ENCODE measurements at regions not wholly inside any gene's neighbourhood (a gene's known extent, or its start where the extent isn't known, plus 50 kb on each side); places are given as distances from the start of the nearest gene placed in this dataset.

DNA sequence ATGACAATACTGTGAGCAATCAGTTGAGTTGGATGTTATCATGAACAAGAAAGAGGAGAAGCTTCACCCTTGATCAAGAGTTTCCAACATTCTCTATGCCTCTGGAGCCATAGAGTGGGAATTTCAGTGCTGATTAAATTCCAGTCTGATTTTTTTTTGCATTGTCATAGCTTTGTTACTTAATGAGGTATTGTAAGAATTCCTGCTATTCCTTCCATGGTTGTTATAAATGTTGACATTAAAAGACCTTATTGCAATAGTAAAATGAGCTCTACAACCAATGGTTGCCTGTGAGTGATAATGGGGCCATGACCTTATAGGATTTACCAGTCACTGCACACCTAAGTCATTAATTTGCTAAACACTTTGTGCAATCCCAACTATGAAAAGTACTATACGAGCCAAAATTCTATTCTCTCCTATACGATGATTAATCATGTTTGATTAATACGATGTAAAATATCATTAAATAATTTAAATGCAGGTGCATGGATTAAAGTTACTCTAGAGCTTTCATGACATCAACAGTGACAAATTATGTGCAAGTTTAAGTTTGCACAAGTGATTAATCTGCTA is 353.2 kb upstream of the KLF6 start:
- peak; percentile 51 for DNase-seq

- no peak for DNase-seq
Observed at GRCh38 chr10:4137299-4137698, 352.3 kb upstream of the KLF6 start.

- DNase-seq, result no peak
Observed at GRCh38 chr10:4136121-4136520, 351.1 kb upstream of the KLF6 start.

GRCh38 chr10:4132216-4132556 is 347.2 kb upstream of the KLF6 start:
- DNase-seq, result no peak

- peak; percentile 94 for DNase-seq
Observed at GRCh38 chr10:4131407-4132215, 346.6 kb upstream of the KLF6 start.

GRCh38 chr10:4130685-4131084 is 345.7 kb upstream of the KLF6 start:
- no peak for DNase-seq

DNA sequence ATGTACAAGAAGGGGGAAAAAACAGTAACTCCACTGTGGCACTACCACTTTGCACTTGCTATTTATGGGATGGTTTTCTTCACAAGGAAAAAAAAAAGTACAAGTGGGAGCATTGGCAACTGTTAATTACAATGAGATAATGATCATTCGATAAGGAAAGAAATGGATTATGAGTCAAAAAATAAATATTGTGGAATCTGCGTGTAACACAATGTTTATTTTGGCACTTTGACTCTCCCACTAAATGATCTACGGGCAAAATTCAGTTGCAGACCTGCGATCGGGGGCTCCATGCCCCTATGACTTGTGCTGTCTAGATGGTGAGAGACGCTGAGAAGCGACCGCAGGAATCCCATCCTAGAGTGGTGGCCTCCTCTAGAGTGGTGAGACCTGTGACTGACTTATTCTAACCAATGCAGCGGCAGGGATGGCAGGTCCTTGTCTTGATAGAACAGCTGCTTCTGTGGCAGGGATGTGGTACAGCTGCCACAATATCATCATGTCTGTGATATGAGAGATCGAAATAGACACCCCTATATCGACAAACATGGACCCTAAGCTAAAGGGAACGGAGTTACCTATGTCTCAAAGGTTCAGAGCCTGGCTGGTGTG is 345.0 kb upstream of the KLF6 start:
- DNase-seq, result no peak

DNA sequence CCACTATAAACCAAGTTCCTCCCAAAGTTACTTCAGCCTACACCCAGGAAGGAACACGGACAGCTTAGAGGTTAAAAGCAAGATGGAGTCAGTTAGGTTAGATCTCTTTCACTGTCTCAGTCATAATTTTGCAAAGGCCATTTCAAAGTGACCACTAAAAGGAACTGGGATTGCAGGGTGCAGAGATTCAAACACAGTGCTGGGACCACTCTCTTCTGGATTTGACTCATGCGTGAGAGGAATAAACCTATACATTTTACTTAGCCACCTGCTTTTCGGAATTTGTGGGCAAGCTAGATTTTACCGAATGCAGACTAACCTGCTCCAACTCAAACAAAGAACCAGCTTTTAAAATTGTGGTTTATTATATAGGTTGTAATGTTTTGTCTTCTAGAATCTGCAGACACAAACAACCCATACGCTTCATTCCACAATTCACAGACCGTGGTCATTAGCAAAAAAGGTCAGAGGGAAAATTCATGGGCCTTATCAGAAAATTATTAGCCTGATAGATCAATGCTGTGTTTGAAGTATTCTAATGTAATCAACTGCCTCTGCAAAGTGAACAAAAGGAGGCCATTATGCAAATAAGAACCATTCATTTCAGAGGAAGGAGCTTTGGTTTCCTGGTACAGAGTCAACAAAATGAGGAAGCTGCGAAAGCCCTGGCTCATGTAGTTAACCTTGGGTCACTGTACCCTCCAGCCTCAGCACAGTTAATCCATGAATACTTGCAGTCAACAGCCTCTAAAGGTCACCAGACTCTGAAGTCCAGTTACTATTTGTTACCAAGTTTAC is 342.7 kb upstream of the KLF6 start:
- no peak for DNase-seq

GRCh38 chr10:4125776-4126175 is 340.8 kb upstream of the KLF6 start:
- peak; percentile 58 for DNase-seq

DNA sequence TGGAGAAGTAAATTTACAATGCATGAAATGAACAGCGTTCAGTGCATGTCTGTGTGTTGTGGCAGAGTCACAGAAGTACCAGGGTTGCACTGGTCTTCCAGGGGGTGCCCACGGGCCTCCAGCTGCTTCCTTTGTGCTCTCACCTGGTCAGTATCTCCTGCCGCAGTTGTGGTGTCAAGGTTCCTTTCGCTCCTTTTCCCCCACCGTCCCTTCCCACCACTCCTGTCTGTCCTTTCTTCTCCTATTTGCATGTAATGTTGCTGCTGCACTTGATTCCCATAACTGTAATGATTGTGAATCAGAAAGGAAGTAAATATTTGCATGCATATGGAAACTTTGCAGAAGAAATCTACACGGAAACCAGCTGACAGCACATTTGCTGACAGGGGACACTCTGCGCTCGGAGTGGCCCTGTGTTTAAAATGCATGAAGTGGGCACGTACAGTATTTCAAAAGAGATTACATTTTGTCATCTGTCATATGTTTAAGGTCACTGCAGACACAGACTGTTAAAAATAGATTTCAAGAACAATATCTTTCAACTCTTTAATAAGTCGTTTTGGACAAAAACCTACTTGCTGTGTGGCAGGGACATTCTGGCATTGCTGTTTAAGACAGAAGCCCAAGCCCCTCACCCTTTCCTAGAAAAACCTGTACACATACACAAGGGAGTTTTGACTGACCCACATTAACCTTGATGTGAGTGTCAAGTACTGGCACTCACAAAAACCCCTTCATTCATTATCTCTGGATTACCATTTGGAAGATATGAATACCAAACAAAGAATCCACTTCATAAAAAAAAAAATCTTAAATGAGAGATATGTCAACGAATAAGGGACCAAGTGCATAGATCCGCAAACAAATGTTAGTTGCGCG is 336.7 kb upstream of the KLF6 start:
- DNase-seq, result no peak

DNA sequence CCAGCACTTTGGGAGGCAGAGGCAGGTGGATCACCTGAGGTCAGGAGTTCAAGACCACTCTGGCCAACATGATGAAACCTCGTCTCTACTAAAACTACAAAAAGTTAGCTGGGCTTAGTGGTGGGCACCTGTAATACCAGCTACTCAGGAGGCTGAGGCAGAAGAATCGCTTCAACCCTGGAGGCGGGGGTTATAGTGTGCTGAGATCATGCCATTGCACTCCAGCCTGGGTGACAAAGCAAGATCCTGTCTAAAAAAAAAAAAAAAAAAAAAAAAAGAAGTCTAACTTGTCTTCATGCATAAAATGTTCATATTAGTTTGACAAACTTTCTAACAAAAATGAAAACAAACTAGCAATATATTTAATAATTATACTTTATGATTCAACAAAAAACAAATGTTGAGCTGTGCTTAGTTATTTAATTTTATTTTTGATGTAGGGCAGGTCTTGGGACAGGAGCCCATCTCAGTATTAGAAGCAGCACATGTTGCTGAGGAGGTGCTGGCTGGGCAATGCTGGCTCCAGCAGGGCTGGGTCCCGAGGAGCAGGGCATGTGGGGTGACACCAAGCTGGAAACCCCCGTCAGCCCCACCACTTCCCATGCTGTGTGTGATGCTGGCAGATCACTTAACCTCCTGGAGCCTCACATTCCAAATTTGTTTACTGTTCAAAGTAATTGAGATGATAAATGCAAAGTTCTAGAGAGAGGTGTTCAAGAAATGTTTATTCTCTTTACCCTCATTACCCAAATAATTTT is 335.3 kb upstream of the KLF6 start:
- no peak for DNase-seq

DNA sequence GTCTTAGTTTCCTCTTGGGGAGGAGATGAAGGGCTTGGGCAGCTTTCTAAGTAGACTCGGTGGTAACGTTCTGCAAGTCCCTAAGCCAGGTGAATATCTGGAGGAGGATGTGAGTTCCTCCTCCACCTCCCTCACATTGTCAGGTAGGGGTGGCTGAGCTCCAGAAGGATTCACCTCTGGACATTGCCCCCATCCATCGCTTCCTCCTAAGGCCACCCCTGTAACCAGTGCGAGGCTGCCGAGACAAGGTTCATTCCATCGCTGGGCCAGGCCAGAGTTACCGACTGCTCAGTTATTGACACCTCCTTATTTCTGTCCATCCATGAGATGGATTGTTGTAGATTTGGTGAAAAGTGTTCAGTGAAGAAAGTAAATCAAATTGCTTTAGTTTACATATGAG is 334.1 kb upstream of the KLF6 start:
- DNase-seq, result no peak

DNA sequence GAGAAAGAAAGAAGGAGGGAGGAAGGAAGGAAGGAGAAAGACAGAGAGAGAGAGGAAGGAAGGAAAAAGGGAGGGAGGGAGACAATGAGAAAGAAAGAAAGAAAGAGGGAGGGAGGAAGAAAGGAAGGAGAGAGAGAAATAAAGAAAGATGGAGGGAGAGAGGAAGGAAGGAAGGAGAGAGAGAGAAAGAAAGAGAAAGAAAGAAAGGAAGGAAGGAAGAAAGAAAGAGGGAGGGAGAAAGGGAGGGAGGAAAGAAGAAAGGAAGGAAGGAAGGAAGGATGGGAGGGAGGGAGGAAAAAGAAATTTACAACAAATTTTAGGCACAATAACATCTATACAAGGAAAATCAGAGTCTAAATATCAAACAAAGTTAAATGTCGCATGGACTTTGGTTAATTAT is 332.6 kb upstream of the KLF6 start:
- no peak for DNase-seq

DNA sequence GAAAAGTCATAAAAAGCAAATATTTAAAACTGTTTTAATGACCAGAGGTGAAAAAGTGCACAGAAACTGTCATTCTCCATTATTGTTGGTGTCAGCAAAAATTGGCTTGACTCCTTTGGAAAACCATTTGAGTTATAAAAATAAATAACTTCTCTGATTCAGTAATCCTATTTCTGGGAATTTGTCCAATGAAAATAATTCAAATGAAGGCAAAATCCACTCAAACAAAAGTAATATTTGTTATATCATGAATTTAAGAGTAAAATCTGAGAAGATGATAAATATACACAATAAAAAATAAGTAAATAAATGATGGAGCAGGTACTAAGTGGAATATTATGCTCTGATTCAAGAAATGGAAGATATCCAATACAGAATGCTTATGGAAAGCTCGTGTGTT is 326.6 kb upstream of the KLF6 start:
- DNase-seq, result peak; percentile 65

- DNase-seq, result peak; percentile 79
Observed at GRCh38 chr10:4109469-4109868, 324.5 kb upstream of the KLF6 start.

- no peak for DNase-seq
Observed at GRCh38 chr10:4108693-4109092, 323.7 kb upstream of the KLF6 start.

DNA sequence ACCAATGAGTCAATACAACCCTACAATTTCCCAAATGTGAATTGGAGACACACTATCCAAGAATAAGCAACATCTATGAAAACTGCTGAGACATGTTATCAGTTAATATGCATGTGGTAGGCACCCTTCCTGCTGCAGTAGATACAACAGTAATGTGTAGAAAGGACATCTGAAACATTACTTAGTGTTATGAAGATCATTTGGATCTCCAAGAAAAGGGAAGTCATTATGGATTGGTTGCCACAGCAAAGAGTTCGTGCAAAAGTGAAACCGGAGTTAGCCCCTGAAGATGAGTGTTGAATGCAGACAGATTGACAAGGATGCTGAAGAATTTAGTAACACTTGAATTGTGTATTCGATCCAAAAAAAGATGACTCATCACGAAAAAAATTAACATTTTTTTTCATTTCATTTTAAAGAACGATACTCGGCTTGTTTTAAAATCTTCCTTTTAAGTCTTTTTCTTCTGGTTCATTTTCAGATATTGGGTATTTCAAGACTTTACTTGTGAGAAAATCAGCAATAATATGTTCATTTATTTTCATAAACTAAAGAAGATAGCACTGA is 322.4 kb upstream of the KLF6 start:
- no peak for DNase-seq

- DNase-seq, result no peak
Observed at GRCh38 chr10:4103603-4104002, 318.6 kb upstream of the KLF6 start.

DNA sequence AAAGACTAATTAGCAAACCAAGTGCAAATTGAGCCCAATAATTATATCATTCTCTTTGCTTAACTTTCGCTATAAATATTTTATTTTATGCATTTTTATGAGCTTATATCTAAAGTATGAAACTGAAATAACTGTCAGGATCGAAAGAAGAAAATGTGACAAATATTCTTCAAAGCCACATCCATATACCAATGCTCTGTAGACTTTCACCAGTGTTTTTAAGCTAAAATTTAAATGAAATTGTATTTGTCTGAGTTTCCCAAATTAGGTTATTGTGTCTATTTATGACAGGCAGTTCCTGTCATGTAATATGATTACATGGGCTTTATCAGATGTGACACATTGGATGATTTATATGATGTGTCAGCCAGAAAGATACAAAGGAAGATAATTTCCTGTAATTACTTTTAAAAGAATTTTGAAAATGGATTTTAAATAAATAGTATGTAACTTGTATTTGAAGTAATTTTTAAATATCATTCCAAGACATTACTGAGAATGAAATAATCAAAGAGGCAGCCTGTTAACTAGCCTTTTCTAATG is 317.9 kb upstream of the KLF6 start:
- DNase-seq, result no peak

GRCh38 chr10:4101918-4102654 is 317.1 kb upstream of the KLF6 start:
- DNase-seq, result no peak

All from fibroblast of skin of scalp (primary cell).